Retinal pigment epithelial cell (primary cell): ENCODE measurements at regions not wholly inside any gene's neighbourhood (a gene's known extent, or its start where the extent isn't known, plus 50 kb on each side); places are given as distances from the start of the nearest gene placed in this dataset.
"Not testable (repeated sequence)": the region's sequence is repeated elsewhere in the genome, so short reads cannot be mapped to it uniquely, and the experiment has no call there.

Experiments used
- DNase-seq: peaks from one replicate; pipeline ENCODE4 v3.0.0-alpha.2; 2010; ENCODE audit warnings: low read depth
- H3K4me3 ChIP-seq: 2 replicates; pipeline ENCODE4 v1.5.1; 2011; ENCODE audit warnings: mild to moderate bottlenecking, low read length, control low read depth, moderate library complexity
- TF ChIP-seq, protein P1 (sequence below): conservative IDR thresholded peaks from 2 replicates; pipeline ENCODE4 v1.5.1; 2011; ENCODE audit warnings: low read depth, low read length, control low read depth, inconsistent platforms

DNA sequence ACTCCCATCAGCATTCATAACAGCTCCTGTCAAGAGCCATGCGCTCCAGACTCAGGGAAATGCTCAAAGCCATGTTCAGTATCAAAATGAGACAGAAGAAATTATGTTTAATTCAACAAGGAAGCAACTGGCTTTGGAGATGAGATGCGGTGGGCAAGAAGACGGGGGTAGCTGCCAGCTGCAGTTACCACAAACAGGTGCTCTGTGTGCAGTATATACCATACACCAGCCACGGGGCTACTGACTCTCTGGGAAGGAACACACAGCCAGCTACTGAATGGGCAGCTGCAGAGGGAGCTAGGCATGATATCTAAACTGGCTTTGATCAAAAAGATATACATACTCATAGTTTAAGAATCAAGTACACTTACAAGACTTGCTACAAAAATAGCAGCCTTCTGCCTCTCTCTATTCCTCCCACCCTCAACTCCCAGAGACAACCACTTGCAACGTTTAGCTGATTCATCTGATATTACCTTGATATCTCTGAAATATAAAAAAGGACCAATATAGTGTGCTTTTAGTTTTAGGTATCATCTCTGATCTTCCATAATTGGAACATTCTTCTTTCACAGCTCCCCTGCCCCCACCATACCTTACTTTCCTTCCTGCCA, 593.0 kb downstream of the UQCRFS1 start:
- H3K4me3 ChIP-seq = no peak overlapping the region
- DNase-seq = no peak
- TF ChIP-seq, protein P1, sequence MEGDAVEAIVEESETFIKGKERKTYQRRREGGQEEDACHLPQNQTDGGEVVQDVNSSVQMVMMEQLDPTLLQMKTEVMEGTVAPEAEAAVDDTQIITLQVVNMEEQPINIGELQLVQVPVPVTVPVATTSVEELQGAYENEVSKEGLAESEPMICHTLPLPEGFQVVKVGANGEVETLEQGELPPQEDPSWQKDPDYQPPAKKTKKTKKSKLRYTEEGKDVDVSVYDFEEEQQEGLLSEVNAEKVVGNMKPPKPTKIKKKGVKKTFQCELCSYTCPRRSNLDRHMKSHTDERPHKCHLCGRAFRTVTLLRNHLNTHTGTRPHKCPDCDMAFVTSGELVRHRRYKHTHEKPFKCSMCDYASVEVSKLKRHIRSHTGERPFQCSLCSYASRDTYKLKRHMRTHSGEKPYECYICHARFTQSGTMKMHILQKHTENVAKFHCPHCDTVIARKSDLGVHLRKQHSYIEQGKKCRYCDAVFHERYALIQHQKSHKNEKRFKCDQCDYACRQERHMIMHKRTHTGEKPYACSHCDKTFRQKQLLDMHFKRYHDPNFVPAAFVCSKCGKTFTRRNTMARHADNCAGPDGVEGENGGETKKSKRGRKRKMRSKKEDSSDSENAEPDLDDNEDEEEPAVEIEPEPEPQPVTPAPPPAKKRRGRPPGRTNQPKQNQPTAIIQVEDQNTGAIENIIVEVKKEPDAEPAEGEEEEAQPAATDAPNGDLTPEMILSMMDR = no peak

DNA sequence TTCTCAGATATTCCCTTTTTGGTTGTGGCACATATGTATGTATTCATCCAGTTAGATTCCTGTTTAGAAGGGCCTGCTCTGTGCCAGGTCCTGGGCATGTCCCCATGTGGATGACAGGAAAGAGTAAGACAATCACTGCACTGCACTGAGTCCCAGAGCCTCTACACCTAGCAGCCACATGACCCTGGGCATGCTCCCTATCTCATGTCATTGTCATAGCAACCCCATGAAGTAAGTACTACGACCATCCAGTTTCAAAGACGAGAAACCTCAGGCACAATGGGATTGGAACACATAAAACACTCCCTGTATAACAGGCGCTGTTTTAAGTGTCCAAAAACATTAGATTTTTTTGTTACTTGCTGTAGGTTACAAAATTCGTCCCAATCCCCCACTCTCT, 594.4 kb downstream of the UQCRFS1 start:
- no peak overlapping the region for H3K4me3 ChIP-seq
- no peak for DNase-seq
- TF ChIP-seq, protein P1 = no peak

DNA sequence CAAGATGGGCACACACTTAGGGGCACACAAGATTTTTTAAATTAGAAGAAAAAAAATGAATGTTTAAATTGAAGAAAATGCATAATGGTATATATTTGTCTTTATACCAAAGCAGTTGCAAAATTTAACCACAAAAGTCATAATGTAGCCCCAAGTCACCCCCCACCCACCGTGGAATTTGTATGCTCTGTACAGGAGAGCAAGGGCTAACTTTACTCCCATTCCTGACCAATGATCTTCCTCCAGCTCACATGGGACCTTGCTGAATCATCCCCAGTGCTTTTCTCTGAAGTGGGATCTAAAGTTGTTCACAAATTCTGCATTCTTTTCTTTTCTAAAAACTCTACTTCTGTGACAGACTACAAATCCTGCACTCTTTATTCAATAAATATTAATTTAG, 597.0 kb downstream of the UQCRFS1 start:
- no peak for DNase-seq
- TF ChIP-seq, protein P1 = no peak

DNA sequence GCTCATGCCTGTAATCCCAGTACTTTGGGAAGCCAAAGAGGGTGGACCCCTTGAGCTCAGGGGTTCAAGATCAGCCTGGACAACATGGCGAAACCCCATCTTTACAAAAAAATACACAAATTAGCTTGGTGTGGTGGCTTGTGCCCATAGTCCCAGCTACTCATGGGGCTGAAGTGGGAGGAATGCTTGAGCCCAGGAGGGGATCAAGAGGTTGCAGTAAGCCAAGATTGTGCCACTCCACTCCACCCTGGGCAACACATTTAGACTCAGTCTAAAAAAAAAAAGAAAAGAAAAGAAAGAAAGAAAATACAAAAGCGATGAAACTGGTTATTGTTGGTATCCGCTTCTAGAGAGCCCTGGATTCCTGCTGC, 597.4 kb downstream of the UQCRFS1 start:
- DNase-seq = no peak

More for the DNA sequence above, 597.0 kb downstream of the UQCRFS1 start:
- H3K4me3 ChIP-seq = no peak overlapping the region

DNA sequence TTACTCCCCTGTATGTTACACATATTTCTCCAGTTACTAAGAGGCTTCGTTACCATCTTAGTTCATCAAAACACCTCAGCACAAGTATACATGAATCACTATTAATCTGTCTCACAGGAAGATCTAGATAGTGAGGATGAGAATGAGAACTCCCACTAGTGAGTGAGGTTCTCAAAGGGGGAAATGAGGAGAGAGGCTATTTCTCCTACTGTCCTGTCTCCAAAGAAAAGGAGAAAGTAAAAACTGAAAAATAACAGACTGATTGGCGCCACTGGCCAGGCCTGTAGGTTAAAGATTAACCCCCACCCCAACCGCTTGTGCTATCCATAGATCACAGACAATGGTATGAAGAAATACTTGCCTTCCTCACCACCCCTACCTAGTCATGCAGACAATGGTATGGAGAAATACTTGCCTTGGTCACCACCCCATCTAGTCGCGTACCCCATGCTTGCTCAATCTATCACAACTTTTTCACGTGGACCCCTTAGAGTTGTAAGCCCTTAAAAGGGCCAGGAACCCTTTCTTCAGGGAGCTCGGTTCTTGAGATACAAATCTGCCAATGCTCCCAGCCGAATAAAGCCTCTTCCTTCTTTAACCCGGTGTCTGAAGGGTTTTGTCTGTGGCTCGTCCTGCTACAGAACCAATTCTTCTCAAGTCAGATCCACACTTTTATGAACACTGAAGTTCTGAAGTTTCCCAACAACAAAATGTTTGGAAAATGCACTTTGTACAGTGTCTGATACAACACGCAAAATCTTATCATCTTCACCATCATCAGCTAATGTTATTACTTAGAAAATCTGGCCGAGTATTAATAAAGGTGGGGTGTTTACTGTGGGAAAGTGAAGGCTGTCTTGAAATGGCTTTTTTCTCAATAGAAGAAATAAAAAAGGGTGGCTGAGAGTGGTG, 598.1 kb downstream of the UQCRFS1 start:
- TF ChIP-seq, protein P1 = no peak
- H3K4me3 ChIP-seq = no peak overlapping the region

More for the DNA sequence above, 597.4 kb downstream of the UQCRFS1 start:
- TF ChIP-seq, protein P1 = no peak
- no peak overlapping the region for H3K4me3 ChIP-seq

DNA sequence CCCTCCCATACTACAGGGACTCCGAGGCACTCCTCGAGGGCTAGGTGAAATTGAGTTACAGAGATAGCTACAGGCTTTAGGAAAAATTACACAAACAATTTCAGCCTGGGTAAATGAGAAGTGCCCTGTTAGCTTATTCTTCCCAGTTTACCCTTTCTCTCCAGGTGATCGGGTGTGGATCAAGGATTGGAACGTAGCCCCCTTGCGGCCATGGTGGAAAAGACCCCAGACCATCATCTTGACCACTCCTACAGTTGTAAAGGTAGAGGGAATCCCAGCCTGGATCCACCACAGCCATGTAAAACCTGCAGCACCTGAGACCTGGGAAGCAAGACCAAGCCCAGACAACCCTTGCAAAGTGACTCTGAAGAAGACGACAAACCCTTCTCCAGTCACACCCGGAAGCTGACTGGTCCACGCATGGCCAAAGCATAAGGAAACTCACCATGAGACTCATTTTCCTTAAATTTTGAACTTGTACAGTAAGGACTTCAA, 600.6 kb downstream of the UQCRFS1 start:
- H3K4me3 ChIP-seq = no peak overlapping the region
- DNase-seq = no peak
- TF ChIP-seq, protein P1 = no peak

More for the DNA sequence above, 598.1 kb downstream of the UQCRFS1 start:
- no peak for DNase-seq

DNA sequence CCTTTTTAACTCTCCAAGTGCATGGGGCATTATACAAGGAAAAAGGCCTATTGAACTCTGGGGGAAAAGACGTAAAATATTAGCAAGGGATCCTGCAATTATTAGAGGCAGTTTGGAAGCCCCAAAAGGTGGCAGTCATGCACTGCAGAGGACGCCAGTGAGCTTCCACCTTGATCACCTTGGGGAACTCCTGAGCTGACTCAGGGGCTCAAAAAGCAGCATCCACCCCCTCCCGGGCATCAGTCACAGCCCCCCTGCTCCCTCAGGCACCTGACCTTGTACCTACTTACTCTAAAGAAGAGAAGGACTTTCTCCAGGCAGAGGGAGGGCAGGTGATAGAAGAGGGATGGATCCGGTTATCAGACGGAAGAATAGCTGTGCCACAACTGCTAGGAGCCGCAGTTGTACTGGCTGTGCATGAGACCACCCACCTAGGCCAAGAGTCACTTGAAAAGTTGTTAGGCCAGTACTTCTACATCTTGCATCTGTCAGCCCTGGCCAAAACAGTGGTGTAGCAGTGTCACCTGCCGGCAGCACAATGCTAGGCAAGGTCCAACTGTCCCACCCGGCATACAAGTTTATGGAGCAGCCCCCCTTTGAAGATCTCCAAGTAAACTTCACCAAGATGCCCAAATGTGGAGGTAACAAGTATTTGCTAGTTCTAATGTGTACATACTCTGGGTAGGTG, 601.6 kb downstream of the UQCRFS1 start:
- not testable (repeated sequence) for H3K4me3 ChIP-seq, DNase-seq
